ENCODE measurements at regions not wholly inside any gene's neighbourhood (a gene's known extent, or its start where the extent isn't known, plus 50 kb on each side); places are given as distances from the start of the nearest gene placed in this dataset.

GRCh38 chr1:29820401-29820800 is 584.1 kb downstream of the PTPRU start:
- TF ChIP-seq CTCF (IDR thresholded peaks at IDR 0.05; ENCODE audit: control extremely low read depth, extremely low read depth, low read depth, missing control alignments): no peak
- ChIA-PET CTCF (interaction anchor here (1.3 kb wide), 1 partner anchor 14 kb away, joined by 5 read pairs; no protein-coding TSS in a partner anchor), POLR2A (no interaction called here)
- DNase-seq (ENCODE audit: extremely low spot score): no peak

- ChIA-PET CTCF (no interaction called here), POLR2A (no interaction called here)
- DNase-seq (ENCODE audit: extremely low spot score): no peak
- TF ChIP-seq CTCF (IDR thresholded peaks at IDR 0.05; ENCODE audit: control extremely low read depth, extremely low read depth, low read depth, missing control alignments): no peak
Measured at GRCh38 chr1:29812408-29813135, 576.2 kb downstream of the PTPRU start.

GRCh38 chr1:29811727-29812407 is 575.5 kb downstream of the PTPRU start:
- ChIA-PET POLR2A (no interaction called here), CTCF (interaction anchor here (1.4 kb wide), 1 partner anchor 22 kb away, joined by 4 read pairs; no protein-coding TSS in a partner anchor)
- TF ChIP-seq CTCF (IDR thresholded peaks at IDR 0.05; ENCODE audit: control extremely low read depth, extremely low read depth, low read depth, missing control alignments): no peak
- no peak for DNase-seq (ENCODE audit: extremely low spot score)

GRCh38 chr1:29811247-29811646 is 574.9 kb downstream of the PTPRU start:
- POLR2A ChIA-PET: no interaction called here
- CTCF ChIA-PET: interaction anchor here (1.4 kb wide), 1 partner anchor 21 kb away, joined by 4 read pairs; no protein-coding TSS in a partner anchor
- TF ChIP-seq CTCF (IDR thresholded peaks at IDR 0.05; ENCODE audit: control extremely low read depth, extremely low read depth, low read depth, missing control alignments): no peak
- DNase-seq (ENCODE audit: extremely low spot score): no peak

- ChIA-PET CTCF (interaction anchor here (1.4 to 2.2 kb wide), 2 partner anchors 17 to 20 kb away, joined by 4 to 9 read pairs; no protein-coding TSS in a partner anchor), POLR2A (no interaction called here)
- TF ChIP-seq CTCF (IDR thresholded peaks at IDR 0.05; ENCODE audit: control extremely low read depth, extremely low read depth, low read depth, missing control alignments): no peak
- no peak for DNase-seq (ENCODE audit: extremely low spot score)
Measured at GRCh38 chr1:29810121-29811120, 574.1 kb downstream of the PTPRU start.

All from GM10248 (cell line).